ENCODE measurements at regions not wholly inside any gene's neighbourhood (a gene's known extent, or its start where the extent isn't known, plus 50 kb on each side); places are given as distances from the start of the nearest gene placed in this dataset.

GRCh38 chr10:55397777-55398496 lies 596.9 kb upstream of the PCDH15 start:
- FAIRE-seq = no peak
- no peak for DNase-seq (ENCODE audit: low spot score)

- DNase-seq (ENCODE audit: low spot score) (no peak), FAIRE-seq (no peak)
Measured at GRCh38 chr10:55378196-55378595, 577.2 kb upstream of the PCDH15 start.

- DNase-seq (ENCODE audit: low spot score) = no peak
- FAIRE-seq = no peak
Measured at GRCh38 chr10:55374917-55375316, 573.9 kb upstream of the PCDH15 start.

GRCh38 chr10:55374060-55374459 lies 573.0 kb upstream of the PCDH15 start:
- DNase-seq (ENCODE audit: low spot score) (no peak), FAIRE-seq (no peak)

GRCh38 chr10:55369670-55370420 lies 568.8 kb upstream of the PCDH15 start:
- peak; percentile 4 for DNase-seq (ENCODE audit: low spot score)
- FAIRE-seq = no peak

- FAIRE-seq (no peak), DNase-seq (ENCODE audit: low spot score) (no peak)
Measured at GRCh38 chr10:55368467-55368866, 567.4 kb upstream of the PCDH15 start.

- FAIRE-seq (no peak), DNase-seq (ENCODE audit: low spot score) (no peak)
Measured at GRCh38 chr10:55367555-55367954, 566.5 kb upstream of the PCDH15 start.

GRCh38 chr10:55358539-55358938 lies 557.5 kb upstream of the PCDH15 start:
- FAIRE-seq (no peak), DNase-seq (ENCODE audit: low spot score) (no peak)

GRCh38 chr10:55353414-55353813 lies 552.4 kb upstream of the PCDH15 start:
- no peak for DNase-seq (ENCODE audit: low spot score)
- peak; percentile 61 for FAIRE-seq

- DNase-seq (ENCODE audit: low spot score) (no peak), FAIRE-seq (no peak)
Measured at GRCh38 chr10:55351431-55351830, 550.4 kb upstream of the PCDH15 start.

- no peak for DNase-seq (ENCODE audit: low spot score)
- FAIRE-seq = no peak
Measured at GRCh38 chr10:55348534-55348933, 547.5 kb upstream of the PCDH15 start.

- DNase-seq (ENCODE audit: low spot score) = no peak
- FAIRE-seq = no peak
Measured at GRCh38 chr10:55330486-55330885, 529.5 kb upstream of the PCDH15 start.

GRCh38 chr10:55329796-55330195 lies 528.8 kb upstream of the PCDH15 start:
- no peak for DNase-seq (ENCODE audit: low spot score)
- FAIRE-seq = no peak

GRCh38 chr10:55320187-55320700 lies 519.2 kb upstream of the PCDH15 start:
- FAIRE-seq (peak; percentile 5), DNase-seq (ENCODE audit: low spot score) (no peak)

GRCh38 chr10:55311848-55312635 lies 511.0 kb upstream of the PCDH15 start:
- FAIRE-seq (no peak), DNase-seq (ENCODE audit: low spot score) (no peak)

GRCh38 chr10:55310143-55310542 lies 509.1 kb upstream of the PCDH15 start:
- DNase-seq (ENCODE audit: low spot score) = no peak
- FAIRE-seq = no peak

GRCh38 chr10:55305285-55305684 lies 504.3 kb upstream of the PCDH15 start:
- FAIRE-seq = no peak
- DNase-seq (ENCODE audit: low spot score) = no peak

GRCh38 chr10:55287346-55287745 lies 486.3 kb upstream of the PCDH15 start:
- no peak for FAIRE-seq
- DNase-seq (ENCODE audit: low spot score) = no peak

- peak; percentile 12 for DNase-seq (ENCODE audit: low spot score)
- no peak for FAIRE-seq
Measured at GRCh38 chr10:55283031-55283430, 482.0 kb upstream of the PCDH15 start.

- no peak for DNase-seq (ENCODE audit: low spot score)
- no peak for FAIRE-seq
Measured at GRCh38 chr10:55280696-55281095, 479.7 kb upstream of the PCDH15 start.

GRCh38 chr10:55277549-55277948 lies 476.5 kb upstream of the PCDH15 start:
- peak; percentile 74 for FAIRE-seq
- DNase-seq (ENCODE audit: low spot score) = no peak

GRCh38 chr10:55274367-55274766 lies 473.3 kb upstream of the PCDH15 start:
- FAIRE-seq = peak; percentile 37
- DNase-seq (ENCODE audit: low spot score) = no peak

Measured in urothelium cell line (cell line).